IPS DF 4.7 (cell line): ENCODE measurements at regions not wholly inside any gene's neighbourhood (a gene's known extent, or its start where the extent isn't known, plus 50 kb on each side); places are given as distances from the start of the nearest gene placed in this dataset.

ENCODE experiments used
- DNase-seq: peaks from one replicate; pipeline ENCODE4 v3.0.0-alpha.2; 2013; ENCODE audit warnings: low spot score; ENCODE audit errors: extremely low read depth

DNA sequence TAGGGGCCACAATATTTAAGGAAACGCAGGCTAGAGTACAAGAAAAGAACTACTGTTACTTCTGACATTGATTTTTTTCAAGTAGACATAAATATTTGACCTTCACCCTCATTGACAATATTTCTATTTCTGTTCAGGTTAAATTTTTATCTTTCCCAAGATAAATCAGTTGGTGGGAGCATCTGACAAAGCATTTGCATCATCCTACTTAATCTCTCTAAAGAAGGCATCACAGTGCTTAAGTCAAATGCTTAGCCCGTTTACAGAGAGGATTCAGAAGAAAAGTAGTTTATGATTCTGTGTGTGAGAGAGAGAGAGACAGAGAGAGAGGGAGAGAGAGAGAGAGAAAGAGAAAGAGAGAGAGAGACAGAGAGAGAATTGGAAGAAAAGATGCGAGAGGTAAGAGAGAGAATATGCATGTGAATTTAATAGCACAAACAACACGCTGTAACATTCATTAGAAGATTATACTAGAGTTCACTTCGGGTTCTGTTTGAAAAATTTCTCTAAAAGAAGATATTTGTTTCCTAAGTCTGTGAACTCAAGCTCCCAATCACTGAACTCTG lies 1093.3 kb upstream of the CDH6 start:
- no peak for DNase-seq

DNA sequence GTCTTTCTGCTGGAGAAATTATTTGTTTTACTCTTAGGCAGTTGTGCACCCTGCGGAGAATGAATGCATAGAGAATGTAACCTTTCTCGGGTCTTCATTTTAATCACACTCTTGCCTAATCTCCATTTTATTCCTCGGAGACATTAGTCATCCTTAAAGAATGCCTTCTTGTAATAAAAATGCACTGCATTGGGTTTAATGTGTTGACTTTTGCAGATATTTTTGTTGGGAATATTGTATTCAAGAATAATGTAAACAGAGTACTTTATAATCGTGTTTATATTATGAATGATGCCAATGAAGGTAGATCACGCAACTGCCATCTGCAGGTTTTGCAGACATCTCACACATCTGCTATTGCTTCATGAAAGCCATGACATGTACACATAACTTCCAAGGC lies 1093.9 kb upstream of the CDH6 start:
- DNase-seq: no peak

DNA sequence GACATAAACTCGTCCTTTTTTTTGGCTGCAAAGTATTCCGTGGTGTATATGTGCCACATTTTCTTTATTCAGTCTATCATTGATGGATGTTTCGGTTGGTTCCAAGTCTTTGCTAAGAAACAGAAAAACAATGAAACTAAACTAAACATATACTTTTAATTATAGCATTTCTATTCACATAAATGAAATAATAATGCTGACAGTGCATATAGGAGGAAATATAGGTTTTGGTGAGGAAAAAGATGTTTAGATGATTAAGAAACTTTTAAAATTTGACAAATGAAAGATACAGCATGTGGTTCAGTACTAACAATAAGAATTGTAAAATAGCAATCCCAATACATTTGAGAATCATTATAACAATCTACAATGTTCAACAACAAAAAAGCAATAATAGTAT lies 1094.5 kb upstream of the CDH6 start:
- DNase-seq: no peak

DNA sequence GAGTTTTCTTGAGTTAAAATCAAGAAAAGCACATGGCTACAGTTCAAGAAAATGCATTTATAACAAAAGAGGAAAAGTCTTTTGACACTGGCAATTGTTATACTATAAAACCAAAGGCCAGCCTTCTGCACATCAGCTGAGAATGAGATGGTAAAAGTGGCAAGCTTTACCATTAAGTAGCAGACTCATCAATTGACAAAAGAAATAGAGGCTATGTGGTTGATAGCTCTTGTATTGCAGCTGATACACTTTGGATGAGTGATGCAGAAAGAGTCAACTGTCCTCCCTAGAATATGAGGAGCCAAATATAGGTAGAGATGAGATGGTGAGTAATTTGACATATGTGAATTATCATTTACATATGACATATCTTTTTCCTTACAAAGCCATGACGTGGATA lies 1100.9 kb upstream of the CDH6 start:
- DNase-seq: no peak

DNA sequence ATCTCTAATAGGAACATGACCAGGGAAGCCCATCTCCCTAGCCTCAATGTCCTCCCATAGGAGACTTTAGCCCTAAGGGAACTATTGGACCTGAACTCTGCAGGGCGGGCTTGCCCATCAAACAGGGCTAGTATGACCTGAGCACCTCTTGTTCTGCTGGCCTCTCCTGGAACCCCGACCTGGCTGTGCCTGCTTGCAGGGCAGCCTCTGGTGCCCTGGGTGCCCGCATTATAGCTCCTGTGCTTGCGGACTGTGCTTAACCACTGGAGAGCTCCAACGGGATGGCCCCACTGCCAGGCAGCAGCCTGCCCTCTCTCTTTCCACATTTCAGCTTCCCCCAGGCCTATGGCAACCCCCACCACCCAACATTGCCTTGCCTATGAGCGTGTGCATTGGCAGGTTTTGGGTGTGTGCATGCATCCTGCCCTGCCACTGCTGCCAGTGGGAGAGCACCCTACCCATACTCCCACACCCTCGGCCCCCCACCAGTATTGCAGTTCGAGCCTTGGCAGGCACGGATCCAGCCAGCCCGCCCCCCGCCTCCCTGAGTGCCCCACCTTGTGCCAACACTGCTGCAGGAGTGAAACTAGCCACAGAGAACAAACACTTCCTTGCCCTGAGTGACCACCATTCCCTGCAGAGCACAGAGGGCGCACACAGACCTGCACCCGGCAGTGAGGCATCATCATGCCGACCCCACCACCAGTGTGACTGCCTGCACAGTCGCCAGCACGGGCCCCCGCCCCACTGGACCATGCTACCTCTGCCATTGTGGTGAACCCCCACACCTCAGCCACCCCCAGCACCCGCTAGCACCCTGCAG lies 1123.8 kb upstream of the CDH6 start:
- DNase-seq: no peak

DNA sequence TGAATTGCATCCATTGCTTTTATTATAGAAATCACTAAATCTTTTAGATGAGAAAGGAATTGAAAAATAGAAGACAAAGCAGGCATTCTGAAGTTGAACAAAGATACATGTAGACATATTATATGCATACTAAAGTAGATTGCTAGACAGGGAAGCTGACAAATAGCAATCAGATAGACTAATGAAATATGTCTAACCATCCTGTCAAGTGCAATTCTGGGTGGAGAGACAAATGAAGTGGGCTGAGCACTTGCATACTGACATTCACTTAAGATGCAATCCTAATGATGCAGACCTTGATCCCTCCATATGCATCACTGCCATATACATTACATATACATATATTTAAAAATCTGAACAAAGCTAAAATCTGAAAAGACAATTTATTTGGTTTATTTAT lies 1130.0 kb upstream of the CDH6 start:
- DNase-seq: no peak

DNA sequence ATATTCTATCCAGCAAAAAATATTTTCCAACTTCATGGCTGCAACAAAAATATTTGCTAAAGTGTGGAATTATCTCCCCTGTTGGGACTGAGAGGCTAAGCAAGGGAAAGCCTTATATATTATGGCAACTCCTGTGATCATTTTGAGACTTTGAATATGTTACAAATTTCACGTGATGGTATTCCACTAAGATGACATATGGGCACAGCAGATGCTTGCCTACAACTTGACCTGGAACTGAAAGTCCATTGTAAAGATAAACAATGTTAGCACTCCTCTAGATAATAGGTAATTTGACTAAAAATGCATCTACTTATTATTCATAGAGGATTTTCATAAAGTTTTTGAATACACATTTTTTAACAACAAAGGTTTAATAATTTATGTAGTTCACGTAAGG lies 1141.5 kb upstream of the CDH6 start:
- DNase-seq: no peak

DNA sequence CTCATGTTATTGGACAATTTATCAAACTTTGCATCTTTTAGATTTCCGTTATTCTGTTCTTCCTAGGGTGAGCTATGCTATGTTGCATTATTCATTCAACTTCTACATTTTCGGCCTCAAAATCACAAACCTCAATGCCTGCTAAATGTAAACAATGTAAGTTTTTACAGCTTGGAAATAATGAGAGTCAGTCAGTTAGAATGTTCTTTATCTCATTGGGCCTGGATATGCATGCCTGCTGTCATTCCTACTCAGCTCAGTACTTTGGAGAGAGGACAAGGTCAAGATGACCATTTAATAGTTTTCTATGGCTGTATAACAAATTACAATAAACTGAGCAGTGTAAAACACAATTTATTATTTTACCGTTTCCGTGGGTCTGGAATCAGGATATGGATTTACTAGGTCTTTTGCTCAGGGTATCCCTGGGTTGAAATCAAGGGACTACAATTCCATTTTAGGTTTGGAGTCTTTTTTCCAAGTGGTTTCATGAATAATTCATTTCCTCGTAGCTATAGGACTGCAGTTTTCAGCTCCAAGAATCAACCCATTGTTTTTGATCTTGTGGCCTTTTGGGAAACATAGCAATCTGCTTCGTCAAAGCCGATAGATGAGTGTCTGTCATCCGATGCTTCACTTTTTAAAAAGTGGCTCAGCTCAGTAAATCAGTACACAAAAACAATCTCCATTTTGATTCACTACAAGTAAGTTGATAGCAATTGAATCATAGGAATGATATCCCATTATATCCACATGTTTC lies 1143.2 kb upstream of the CDH6 start:
- DNase-seq: no peak

DNA sequence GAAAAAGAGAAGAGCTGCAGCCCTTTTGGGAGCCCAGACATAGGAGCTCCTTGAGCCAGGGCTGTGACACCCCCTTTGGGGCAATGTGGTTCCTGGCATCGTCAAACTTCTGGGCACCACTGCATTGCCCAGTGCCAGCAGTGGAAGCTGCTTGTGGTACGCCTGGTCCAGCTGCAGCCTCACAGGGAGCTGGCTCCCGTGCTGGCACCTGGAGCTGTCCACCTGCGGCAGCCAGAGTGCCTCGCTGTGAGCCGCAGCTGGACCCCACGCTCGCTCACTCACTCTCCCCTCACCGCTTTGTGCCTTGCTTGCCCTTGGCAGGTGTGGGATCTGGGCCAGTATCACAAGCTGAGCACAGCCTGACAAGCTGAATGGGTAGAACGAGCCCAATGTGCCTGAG lies 1150.8 kb upstream of the CDH6 start:
- no peak for DNase-seq

DNA sequence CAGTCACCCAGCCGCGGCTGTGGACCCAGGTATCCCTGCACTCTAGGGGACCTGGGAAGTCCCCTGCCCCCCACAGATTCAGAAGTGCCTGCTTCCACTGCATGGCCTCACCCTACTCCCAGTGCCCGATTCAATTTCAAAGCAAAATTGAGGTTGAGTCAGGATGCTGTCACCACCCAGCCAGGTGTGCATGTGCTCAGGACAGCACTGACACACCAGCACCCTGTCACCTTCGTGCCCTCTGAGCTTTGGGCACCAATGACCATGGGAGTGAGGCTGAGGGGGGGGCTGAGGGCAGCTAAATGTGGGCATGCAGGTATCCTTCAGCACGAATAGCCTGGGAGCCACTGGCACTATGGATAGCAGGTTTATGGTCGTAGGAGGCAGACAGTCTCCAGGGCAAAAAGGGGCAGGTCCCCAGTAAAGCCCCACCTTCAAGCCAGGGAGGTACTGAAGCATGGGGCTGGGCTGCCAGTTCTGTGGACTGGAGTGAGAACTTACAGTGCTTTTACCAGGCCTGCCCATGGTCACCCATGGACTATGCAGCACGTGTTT lies 1151.6 kb upstream of the CDH6 start:
- no peak for DNase-seq

DNA sequence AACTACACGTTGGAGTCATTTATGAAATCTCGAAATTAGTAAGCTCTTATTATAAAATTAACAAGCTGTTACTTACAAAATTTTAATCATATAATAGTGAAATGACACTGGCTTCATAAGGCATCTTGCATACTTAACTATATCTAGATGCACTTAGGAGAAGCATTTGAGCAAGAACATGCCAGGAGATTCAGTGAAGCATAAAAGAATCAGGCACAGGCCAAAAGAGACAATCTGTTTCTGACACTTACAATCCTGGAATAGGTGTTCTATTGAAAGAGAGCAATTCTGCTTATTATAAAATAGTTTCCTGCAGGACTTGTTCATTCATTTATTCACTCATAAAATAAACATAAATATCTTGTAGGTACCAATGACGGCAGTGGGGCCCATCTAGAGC lies 1152.2 kb upstream of the CDH6 start:
- DNase-seq: no peak

DNA sequence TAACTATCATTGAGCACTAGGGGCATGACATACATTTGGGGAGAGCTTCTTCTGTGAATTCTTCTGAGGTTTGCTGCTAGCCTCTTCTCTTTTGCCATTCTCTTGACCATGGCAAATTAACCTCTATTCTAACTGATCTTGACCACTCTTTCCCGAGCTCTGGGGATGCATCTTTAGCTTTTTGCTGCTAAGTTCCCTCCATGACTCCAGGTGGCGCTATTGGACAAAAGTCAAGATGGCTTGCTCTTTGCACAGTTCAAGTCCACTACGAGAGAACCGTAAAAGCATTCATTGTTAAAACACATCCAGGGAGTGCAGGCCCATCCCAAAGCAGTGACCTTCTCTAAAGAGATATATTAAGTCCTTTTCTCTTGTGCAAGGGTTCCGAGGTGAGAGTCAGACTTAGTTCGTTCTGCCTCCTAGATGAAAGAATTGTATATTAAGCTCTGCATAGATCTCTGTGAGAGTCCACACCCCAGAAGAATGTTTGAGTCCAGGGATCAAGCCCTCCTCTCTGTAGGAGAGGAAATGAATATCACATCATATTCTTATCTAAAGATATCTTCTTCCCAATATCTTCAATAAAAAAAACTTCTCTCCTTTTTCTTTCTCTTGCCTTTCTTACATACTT lies 1152.9 kb upstream of the CDH6 start:
- peak; percentile 49 for DNase-seq

DNA sequence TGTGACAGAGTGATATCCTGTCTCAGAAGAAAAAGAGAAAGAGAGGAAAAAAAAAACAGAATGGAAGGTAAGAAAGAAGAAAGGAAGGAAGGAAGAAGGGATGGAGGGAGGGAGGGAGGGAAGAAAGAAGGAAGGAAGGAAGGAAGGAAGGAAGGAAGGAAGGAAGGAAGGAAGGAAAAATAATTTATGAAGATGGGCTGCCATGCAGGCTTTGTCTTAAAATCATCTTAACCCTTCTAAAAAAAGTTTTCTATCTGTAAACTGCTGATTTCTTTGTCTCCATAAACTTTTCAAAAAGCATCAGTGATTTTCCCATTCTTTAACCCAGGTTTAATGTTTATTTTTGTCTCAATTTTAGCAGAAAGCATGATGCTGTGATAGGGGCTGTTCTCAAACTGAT lies 1154.1 kb upstream of the CDH6 start:
- DNase-seq: no peak

DNA sequence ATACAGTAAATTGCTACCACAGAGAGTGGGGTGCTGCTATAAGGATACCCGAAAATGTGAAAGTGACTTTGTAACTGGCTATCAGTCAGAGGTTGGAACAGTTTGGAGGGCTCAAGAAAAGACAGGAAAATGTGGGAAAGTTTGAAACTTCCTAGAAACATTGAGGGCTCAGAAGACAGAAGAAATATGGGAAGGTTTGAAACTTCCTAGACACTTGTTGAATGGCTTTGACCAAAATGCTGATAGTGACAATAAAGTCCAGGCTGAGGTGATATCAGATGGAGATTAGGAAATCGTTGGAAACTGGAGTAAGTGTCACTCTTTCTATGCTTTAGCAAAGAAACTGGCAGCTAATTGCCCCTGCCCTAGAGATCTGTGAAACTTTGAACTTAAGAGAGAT lies 1158.6 kb upstream of the CDH6 start:
- no peak for DNase-seq

DNA sequence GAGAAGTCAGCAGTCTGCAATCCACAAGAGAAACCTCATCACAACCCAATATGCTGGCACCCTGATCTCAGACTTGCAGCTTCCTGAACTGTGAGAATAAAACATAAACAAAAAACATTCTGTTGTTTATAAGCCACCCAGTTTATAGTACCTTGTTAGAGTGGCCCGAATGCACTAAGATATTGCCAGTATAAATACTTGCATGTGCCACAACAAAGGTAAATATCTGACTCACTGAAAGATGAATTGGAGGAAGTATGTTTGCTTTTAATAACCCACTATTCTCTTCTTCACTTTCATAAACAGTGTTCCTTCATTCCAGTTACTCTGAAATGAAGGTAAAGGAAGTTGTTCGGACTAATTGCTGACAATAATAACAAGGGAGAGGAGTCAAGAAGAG lies 1163.4 kb upstream of the CDH6 start:
- no peak for DNase-seq

DNA sequence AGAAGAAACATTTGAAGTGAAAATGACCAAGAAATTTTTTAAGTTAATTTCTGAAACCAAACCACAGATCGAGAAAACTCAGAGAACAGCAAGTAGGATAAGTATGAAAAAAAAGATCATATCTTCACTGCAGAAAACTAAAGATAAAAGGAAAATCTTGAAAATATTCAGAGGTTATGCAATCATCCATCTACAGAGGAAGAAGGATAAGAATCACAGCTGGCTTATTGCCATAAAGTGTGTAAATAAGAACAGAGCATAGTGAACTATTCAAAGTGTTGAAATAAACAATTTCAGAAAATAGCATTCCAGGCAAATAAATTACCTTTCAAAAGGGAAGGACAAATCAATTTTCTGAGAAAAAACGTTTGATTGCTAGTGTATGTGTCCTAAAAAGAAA lies 1191.7 kb upstream of the CDH6 start:
- no peak for DNase-seq

DNA sequence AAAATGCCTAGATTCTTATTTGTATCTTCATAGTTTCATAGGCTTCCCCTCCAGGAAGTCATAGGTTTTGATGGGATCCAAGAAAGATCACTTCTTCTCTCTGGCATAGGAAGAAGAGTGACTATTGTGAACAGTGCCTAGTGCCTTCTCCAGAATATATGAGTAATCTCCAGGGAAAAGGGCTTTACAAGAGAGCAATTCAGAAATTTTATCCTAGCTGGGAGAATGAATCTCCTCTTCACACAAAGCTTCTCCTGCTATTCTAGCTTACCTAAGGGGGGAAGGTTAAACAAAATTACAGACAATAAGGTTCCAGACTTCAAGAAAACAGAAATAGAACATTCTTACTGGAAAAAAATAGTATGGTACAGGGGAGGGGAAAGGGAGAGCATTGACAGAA lies 1193.3 kb upstream of the CDH6 start:
- no peak for DNase-seq

DNA sequence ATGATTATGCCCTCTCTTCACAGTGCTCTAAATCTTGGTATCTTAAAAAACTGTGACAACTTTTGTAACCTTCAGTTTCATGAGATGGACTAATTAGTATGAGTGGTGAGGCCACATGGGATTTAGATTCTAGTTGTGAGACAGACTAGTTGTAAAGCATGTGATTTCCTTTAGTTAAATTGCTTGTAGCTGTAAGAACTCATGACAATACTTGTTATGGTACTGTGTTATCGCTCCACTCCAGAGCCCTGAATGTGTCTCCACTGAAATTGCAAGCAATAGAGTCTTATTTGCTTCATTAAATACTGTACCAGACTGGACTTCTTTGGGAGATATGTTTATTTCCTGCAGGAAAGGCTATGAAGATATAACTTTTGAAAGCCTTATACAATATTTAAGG lies 1198.3 kb upstream of the CDH6 start:
- no peak for DNase-seq

DNA sequence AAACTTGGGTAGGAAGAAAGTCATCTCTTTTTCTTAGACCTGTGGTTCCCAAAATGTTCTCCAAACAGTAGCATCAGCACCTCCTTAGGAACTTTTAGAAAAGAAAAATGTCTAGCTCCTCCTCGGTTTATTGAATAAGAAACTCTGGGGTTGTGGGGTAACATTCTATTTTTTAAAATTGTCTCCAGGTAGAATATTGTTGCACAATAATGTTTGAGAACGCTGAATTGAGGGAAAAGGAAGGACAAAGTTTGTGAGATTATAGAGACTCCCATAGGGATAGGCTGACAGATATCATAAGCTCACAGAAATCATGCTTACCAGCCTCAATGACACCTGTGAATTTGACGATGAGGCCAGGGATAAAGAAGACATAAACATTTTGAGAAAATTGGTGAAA lies 1199.0 kb upstream of the CDH6 start:
- DNase-seq: no peak

DNA sequence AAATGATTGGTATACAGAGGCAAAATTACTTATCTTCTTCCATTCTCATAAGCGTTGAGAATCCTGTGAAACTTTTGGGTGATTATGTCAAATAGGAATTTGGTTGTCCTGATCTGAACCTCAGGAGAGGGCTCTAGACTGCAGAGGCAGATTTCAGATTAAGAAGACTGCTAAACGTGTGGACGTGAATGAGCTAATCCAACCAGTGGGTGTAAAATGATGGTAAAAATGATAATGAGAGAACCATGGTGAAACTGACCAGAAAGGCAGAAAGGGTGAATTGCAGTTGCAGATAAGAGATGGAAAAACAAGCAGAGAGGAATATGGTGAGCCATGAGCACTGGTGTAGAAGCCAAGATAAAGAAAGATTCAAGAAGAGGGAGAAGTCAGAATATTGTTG lies 1200.2 kb upstream of the CDH6 start:
- DNase-seq: no peak

DNA sequence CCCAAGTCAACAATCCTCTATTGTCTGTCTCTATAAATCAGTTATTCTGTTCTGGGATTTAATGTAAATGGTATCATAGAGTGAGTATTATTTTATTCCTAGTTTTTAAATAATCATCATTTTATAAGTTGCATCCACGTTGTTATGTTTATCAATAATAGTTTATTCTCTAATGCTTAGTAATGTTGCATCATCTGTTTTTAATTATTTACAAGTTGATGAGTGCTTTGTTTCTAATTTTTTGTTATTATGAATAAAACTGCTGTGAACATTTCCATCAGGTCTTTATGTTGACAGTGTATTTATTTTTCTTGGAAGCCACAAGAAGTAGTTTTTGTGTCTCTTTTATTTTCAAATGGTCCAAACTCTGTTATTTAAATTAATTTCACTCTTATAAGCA lies 1201.2 kb upstream of the CDH6 start:
- no peak for DNase-seq

DNA sequence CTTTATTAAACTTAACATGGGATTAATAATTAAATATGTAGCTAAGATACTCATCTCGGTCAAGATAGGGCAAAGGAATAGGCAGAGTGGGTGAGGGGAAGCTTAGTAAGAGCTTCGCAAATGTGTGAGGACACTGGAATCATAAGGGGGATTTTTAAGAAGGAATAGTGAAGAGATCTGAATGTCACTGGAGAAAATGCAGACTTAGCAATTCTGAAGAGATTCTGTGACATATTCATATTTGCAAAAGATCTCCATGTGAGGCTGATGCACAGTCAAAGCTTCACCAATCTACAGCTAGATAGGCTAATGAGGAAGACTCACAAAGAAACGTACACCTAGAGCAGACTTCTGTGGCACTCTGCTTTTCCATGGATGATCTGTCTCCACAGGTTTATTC lies 1202.8 kb upstream of the CDH6 start:
- DNase-seq: no peak
